BLaER1 treated with 17β-estradiol and CSF1 and Interleukin-3, amounts not matched to agents 10 nM and 100 nM (cell line): ENCODE measurements at regions not wholly inside any gene's neighbourhood (a gene's known extent, or its start where the extent isn't known, plus 50 kb on each side); places are given as distances from the start of the nearest gene placed in this dataset.
A peak's percentile ranks its signal among the peaks of the same experiment; 100 is the strongest.
"Not testable (repeated sequence)": the region's sequence is repeated elsewhere in the genome, so short reads cannot be mapped to it uniquely, and the experiment has no call there.

Experiments
- H3K27ac ChIP-seq, 11 experiments: shearing (Covaris generic); formaldehyde crosslinking; 2 replicates each; pipeline ENCODE4 v1.8.1; 2022
- H3K27me3 ChIP-seq, 11 experiments: shearing (Covaris generic); formaldehyde crosslinking; 2 replicates each; pipeline ENCODE4 v1.8.1; 2022
- H3K36me3 ChIP-seq, 11 experiments: shearing (Covaris generic); formaldehyde crosslinking; 2 replicates each; pipeline ENCODE4 v1.8.1; 2022
- H3K4me1 ChIP-seq, 10 experiments: shearing (Covaris generic); formaldehyde crosslinking; 2 replicates each; pipeline ENCODE4 v1.8.1; 2022
- H3K4me2 ChIP-seq, 11 experiments: shearing (Covaris generic); formaldehyde crosslinking; 2 replicates each; pipeline ENCODE4 v1.8.1; 2022
- H3K4me3 ChIP-seq, 10 experiments: shearing (Covaris generic); formaldehyde crosslinking; 2 replicates each; pipeline ENCODE4 v1.8.1; 2022
- H3K9ac ChIP-seq, 11 experiments: shearing (Covaris generic); formaldehyde crosslinking; 2 replicates each; pipeline ENCODE4 v1.8.1; 2022
- H3K9me3 ChIP-seq, 11 experiments: shearing (Covaris generic); formaldehyde crosslinking; replicated peaks in 1 of 11; 2 replicates each; pipeline ENCODE4 v1.8.1; 2022
- H4K20me1 ChIP-seq, 11 experiments: shearing (Covaris generic); formaldehyde crosslinking; 2 replicates each; pipeline ENCODE4 v1.8.1; 2022
- Cebpa-rat ChIP-seq, 11 experiments: shearing (Covaris generic); IDR thresholded peaks; 2 replicates each; pipeline ENCODE4 v1.8.1; 2022

GRCh38 chr5:82447913-82448312, 169.8 kb upstream of the RPS23 start:
- Histone ChIP-seq H3K4me1 (no peaks in the 10 kb centered on the region), H4K20me1 (no peaks in the 10 kb centered on the region), H3K4me2 (no peak overlapping the region), H3K9ac (no peak overlapping the region), H3K36me3 (no peaks in the 10 kb centered on the region), H3K4me3 (no peak overlapping the region), H3K9me3 (peaks cover 0 to 7% (median 0%) of the 10 kb centered on the region in 11 experiments; a peak in 3 of 22 replicates), H3K27me3 (no peaks in the 10 kb centered on the region), H3K27ac (no peak overlapping the region)
- no peak for TF ChIP-seq Cebpa-rat (IDR thresholded peaks at IDR 0.05)

GRCh38 chr5:82446809-82447208, 168.7 kb upstream of the RPS23 start:
- Histone ChIP-seq H4K20me1 (no peaks in the 10 kb centered on the region), H3K27me3 (no peaks in the 10 kb centered on the region), H3K4me2 (no peak overlapping the region), H3K9ac (no peak overlapping the region), H3K27ac (no peak overlapping the region), H3K36me3 (no peaks in the 10 kb centered on the region), H3K9me3 (peaks cover 0 to 4% (median 0%) of the 10 kb centered on the region in 11 experiments; a peak in 1 of 22 replicates), H3K4me1 (no peaks in the 10 kb centered on the region), H3K4me3 (no peak overlapping the region)
- no peak for TF ChIP-seq Cebpa-rat (IDR thresholded peaks at IDR 0.05)

- no peak for TF ChIP-seq Cebpa-rat (IDR thresholded peaks at IDR 0.05)
- Histone ChIP-seq H3K4me2 (no peak overlapping the region), H4K20me1 (no peaks in the 10 kb centered on the region), H3K4me3 (no peak overlapping the region), H3K9ac (no peak overlapping the region), H3K27ac (no peak overlapping the region), H3K4me1 (no peaks in the 10 kb centered on the region), H3K27me3 (no peaks in the 10 kb centered on the region), H3K9me3 (no peaks in the 10 kb centered on the region), H3K36me3 (no peaks in the 10 kb centered on the region)
Observed at GRCh38 chr5:82445726-82446335, 167.7 kb upstream of the RPS23 start.

- H3K4me3 ChIP-seq = no peak overlapping the region
- no peak overlapping the region for H3K9ac ChIP-seq
- H3K4me1 ChIP-seq = no peaks in the 10 kb centered on the region
- no peaks in the 10 kb centered on the region for H4K20me1 ChIP-seq
- H3K4me2 ChIP-seq = no peak overlapping the region
- peaks cover 0 to 6% (median 0%) of the 10 kb centered on the region in 11 experiments; a peak in 1 of 22 replicates for H3K9me3 ChIP-seq
- H3K36me3 ChIP-seq = no peaks in the 10 kb centered on the region
- H3K27ac ChIP-seq = no peak overlapping the region
- TF ChIP-seq Cebpa-rat (IDR thresholded peaks at IDR 0.05) = no peak
- H3K27me3 ChIP-seq = no peaks in the 10 kb centered on the region
Observed at GRCh38 chr5:82439750-82440445, 161.7 kb upstream of the RPS23 start.

- H3K27ac ChIP-seq, H3K4me2 ChIP-seq, H3K4me1 ChIP-seq, H3K36me3 ChIP-seq, H3K4me3 ChIP-seq, H4K20me1 ChIP-seq, H3K9ac ChIP-seq, H3K27me3 ChIP-seq, H3K9me3 ChIP-seq: not testable (repeated sequence)
Observed at GRCh38 chr5:82437565-82437964, 159.4 kb upstream of the RPS23 start.

GRCh38 chr5:82436291-82436690, 158.1 kb upstream of the RPS23 start:
- H3K27me3 ChIP-seq = no peaks in the 10 kb centered on the region
- no peak overlapping the region for H3K4me2 ChIP-seq
- no peak for TF ChIP-seq Cebpa-rat (IDR thresholded peaks at IDR 0.05)
- H4K20me1 ChIP-seq = no peaks in the 10 kb centered on the region
- no peak overlapping the region for H3K9ac ChIP-seq
- H3K36me3 ChIP-seq = no peaks in the 10 kb centered on the region
- no peak overlapping the region for H3K27ac ChIP-seq
- H3K9me3 ChIP-seq = peaks cover 0 to 6% (median 0%) of the 10 kb centered on the region in 11 experiments; a peak in 1 of 22 replicates
- H3K4me1 ChIP-seq = no peaks in the 10 kb centered on the region
- H3K4me3 ChIP-seq = no peak overlapping the region

- not testable (repeated sequence) for H3K9me3 ChIP-seq, H3K4me2 ChIP-seq, H3K36me3 ChIP-seq, H3K4me3 ChIP-seq, H3K4me1 ChIP-seq, H3K27me3 ChIP-seq, H3K27ac ChIP-seq, H4K20me1 ChIP-seq, H3K9ac ChIP-seq
Observed at GRCh38 chr5:82434696-82435660, 156.8 kb upstream of the RPS23 start.

- no peak for TF ChIP-seq Cebpa-rat (IDR thresholded peaks at IDR 0.05)
- H3K9ac ChIP-seq = no peak overlapping the region
- H3K27me3 ChIP-seq = no peaks in the 10 kb centered on the region
- H3K4me1 ChIP-seq = peaks cover 0 to 24% (median 0%) of the 10 kb centered on the region in 10 experiments; a peak in 5 of 20 replicates
- H3K9me3 ChIP-seq = no peaks in the 10 kb centered on the region
- H3K27ac ChIP-seq = no peak overlapping the region
- H3K36me3 ChIP-seq = no peaks in the 10 kb centered on the region
- H3K4me3 ChIP-seq = no peak overlapping the region
- peak overlapping the region in 3 of 11 experiments; percentile 15 to 42 (median 34); a peak in 2 of 22 replicates for H3K4me2 ChIP-seq
- no peaks in the 10 kb centered on the region for H4K20me1 ChIP-seq
Observed at GRCh38 chr5:82426464-82427154, 148.5 kb upstream of the RPS23 start.

- Histone ChIP-seq H3K27ac (no peak overlapping the region), H3K4me2 (no peak overlapping the region), H3K9me3 (no peaks in the 10 kb centered on the region), H3K4me1 (peaks cover 0 to 34% (median 0%) of the 10 kb centered on the region in 10 experiments; a peak in 6 of 20 replicates), H3K9ac (no peak overlapping the region), H3K27me3 (no peaks in the 10 kb centered on the region), H3K36me3 (no peaks in the 10 kb centered on the region), H3K4me3 (no peak overlapping the region), H4K20me1 (no peaks in the 10 kb centered on the region)
- no peak for TF ChIP-seq Cebpa-rat (IDR thresholded peaks at IDR 0.05)
Observed at GRCh38 chr5:82425591-82425990, 147.4 kb upstream of the RPS23 start.
